WI38 (cell line): ENCODE measurements at regions not wholly inside any gene's neighbourhood (a gene's known extent, or its start where the extent isn't known, plus 50 kb on each side); places are given as distances from the start of the nearest gene placed in this dataset.
"Not testable (repeated sequence)": the region's sequence is repeated elsewhere in the genome, so short reads cannot be mapped to it uniquely, and the experiment has no call there.

ENCODE experiments used
- H3K4me3 ChIP-seq: 2 replicates; pipeline ENCODE4 v1.5.1; 2011; ENCODE audit warnings: low read depth, mild to moderate bottlenecking, control low read depth, low read length
- TF ChIP-seq, protein P1 (sequence below): IDR thresholded peaks from 2 replicates; pipeline ENCODE4 v1.5.1; 2012; ENCODE audit warnings: low read depth, mild to moderate bottlenecking, control low read depth, low read length

DNA sequence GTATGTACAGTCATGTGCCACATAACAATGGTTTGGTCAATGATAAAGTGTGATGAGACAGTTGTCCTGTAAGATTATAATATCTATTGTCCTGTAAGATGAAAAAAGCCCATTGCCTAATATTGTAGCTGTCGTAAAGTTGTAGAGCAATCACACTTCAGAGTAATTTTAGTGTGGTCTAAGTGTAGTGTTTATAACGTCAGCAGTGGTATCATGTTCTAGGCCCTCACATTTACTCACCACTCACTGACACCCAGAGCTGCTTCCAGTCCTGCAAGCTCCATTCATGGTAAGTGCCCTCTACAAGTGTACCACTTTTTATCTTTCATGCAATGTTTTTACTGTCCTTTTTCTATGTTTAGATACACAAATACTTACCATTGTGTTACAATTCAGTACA, 259.9 kb upstream of the RAB4A start:
- TF ChIP-seq, protein P1, sequence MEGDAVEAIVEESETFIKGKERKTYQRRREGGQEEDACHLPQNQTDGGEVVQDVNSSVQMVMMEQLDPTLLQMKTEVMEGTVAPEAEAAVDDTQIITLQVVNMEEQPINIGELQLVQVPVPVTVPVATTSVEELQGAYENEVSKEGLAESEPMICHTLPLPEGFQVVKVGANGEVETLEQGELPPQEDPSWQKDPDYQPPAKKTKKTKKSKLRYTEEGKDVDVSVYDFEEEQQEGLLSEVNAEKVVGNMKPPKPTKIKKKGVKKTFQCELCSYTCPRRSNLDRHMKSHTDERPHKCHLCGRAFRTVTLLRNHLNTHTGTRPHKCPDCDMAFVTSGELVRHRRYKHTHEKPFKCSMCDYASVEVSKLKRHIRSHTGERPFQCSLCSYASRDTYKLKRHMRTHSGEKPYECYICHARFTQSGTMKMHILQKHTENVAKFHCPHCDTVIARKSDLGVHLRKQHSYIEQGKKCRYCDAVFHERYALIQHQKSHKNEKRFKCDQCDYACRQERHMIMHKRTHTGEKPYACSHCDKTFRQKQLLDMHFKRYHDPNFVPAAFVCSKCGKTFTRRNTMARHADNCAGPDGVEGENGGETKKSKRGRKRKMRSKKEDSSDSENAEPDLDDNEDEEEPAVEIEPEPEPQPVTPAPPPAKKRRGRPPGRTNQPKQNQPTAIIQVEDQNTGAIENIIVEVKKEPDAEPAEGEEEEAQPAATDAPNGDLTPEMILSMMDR, result no peak
- H3K4me3 ChIP-seq, result no peak overlapping the region

DNA sequence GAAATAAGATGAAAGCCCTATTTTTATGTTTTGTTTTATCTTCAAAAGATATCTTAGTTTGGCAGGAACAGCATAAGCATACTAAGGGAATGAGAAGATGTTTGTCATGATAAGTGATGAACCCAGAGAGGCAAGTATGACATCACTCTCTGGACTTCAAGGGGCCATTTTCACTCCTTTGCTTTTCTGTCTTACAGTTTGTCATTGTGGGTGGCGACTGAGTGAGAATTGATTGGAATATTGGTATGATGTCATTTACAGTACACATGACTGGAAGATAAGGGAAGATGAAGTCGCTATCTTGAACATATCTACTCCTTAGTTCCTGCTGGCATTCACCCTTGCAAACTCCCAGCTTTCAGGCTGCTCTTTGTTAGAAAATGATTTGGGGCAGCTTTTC, 258.1 kb upstream of the RAB4A start:
- no peak overlapping the region for H3K4me3 ChIP-seq
- TF ChIP-seq, protein P1, result no peak

DNA sequence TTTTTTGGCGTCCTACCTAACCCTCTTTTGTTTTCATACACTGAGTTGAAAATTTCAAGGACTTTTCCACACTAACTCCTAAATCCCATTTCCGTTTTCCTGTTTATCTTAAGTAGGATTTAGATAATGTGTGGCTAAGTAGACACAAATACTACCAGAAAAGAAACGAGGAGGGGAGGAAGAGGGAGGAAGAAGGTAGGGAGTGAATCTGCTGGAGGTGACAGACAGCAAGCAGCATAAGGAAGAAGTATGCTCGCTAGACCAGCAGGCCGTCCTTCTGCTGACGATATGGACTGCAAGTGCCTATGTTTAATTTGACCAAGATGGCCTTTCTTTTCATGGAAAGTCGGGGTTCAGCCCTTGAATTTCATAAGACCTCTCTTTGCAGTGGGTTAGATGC, 256.9 kb upstream of the RAB4A start:
- no peak overlapping the region for H3K4me3 ChIP-seq
- TF ChIP-seq, protein P1, result no peak

DNA sequence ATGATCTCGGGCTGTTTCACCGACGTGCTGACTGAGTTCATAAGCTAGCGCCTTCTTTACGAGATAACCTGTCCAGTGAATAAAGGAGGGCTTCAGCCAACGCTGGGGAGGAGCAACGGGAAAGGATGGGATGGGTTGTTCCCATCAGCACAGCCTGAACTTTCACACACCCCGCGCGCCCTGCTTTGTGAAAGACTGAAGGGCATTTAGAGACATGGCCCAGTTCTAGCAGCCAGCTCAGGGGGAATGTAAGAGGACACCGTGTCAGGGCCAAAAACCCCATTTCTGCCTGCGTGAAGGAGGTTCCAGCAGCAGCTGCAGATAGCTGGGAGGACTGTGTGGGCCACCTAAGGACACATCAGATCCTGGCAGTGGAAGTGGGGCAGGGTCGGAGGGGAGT, 255.1 kb upstream of the RAB4A start:
- no peak overlapping the region for H3K4me3 ChIP-seq
- TF ChIP-seq, protein P1, result no peak

DNA sequence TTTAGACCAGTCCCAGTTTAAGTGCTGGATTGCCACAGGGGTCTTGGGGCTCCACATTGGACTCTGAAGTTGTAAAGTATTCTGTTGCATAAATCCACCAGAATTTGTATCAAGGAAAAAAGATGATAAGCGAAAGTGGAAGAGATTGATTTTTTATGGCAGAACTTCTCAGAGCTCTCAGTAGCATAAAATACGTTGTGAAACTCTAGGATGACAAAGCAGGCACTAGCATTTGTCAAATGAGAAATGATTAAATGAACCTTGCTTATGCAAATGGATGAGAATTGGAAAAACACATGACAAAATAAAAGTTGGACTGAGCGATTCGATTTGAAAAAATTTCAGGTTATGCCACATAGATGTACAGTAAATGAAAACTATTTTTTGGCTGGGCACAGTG, 253.8 kb upstream of the RAB4A start:
- TF ChIP-seq, protein P1, result no peak
- H3K4me3 ChIP-seq, result no peak overlapping the region

DNA sequence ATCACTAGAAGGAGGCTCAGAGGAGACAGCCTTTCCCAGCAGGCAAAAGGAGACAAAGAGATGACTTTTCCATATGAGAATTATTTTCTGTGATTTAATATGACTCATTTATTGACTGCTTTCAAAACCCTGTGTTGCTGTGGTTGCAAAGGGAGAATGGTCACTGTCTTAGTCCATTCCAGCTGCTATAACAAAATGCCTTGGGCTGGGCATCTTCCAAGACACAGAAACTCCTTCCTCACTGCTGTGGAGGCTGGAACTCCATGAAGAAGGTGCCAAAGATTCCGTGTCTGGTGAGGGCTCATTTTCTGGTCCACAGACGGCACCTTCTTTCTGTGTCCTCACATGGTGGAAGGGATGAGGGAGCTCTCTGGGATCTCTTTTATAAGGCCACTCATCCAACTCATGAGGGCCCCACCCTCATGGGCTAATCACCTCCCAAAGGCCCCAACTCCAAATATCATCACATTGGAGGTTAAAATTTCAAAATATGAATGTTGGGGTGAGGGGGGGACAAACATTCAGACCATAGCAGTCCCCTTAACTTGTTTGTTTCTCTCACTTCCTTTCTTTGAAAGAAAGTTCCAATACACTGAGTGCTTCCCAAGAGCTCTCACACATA, 252.1 kb upstream of the RAB4A start:
- no peak overlapping the region for H3K4me3 ChIP-seq
- TF ChIP-seq, protein P1, result no peak

DNA sequence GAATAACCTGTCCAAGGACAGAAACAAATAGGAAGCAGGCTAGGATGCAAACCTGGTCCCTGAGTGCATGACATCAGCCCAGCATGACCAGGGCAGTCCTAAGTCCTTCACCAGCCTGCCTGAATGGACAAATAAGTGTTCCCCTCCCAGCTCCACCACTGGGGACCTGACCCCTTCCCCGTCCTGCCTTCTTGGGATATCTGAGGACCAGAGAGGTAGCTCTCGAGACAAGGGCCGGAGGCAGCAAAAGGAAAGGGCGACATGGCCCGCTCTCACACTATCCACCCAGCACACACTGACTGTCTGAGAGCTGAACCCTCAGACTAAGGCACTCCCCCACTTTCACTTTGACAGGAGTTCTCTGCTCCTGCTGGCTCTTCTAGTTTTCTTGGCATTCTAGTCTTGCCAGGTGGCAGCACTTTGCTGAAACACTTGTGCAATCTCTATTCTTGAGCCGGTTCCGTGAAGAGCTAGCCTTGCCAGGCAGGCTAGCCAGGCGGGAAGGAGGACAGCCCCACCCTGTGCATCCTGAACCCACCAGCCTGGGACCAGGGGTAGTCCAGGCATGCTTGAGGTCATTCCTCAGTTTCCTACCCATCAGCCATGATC, 251.1 kb upstream of the RAB4A start:
- no peak overlapping the region for H3K4me3 ChIP-seq
- TF ChIP-seq, protein P1, result no peak

DNA sequence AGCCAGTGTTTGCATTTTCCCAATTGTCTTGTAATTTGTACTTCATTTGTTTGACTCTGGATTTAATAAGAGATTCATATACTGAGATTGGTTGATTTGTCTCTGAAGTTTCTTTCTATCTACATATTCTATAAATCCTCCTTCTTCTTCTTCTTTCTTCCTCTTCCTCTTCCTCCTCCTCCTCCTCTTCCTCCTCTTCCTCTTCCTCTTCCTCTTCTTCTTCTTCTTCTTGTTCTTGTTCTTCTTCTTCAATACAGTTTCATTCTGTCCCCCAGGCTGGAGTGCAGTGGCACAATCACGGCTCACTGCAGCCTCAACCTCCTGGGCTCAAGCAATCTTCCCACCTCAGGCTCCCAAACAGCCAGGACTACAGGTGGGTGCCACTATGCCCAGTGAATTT, 249.9 kb upstream of the RAB4A start:
- H3K4me3 ChIP-seq, result not testable (repeated sequence)
